KMS-11 (cell line): ENCODE measurements at regions not wholly inside any gene's neighbourhood (a gene's known extent, or its start where the extent isn't known, plus 50 kb on each side); places are given as distances from the start of the nearest gene placed in this dataset.
A peak's percentile ranks its signal among the peaks of the same experiment; 100 is the strongest.

Experiments used
- H2AFZ ChIP-seq: fragments of 200-600 bp; sonication (generic); 2 replicates; pipeline ENCODE4 v1.6.1; 2016; ENCODE audit warnings: antibody characterized with exemption, mixed run types, low read depth
- H3K27ac ChIP-seq: fragments of 200-600 bp; sonication (generic); 2 replicates; pipeline ENCODE4 v1.6.1; 2016; ENCODE audit warnings: mild to moderate bottlenecking, mixed run types
- H3K27me3 ChIP-seq: fragments of 200-600 bp; sonication (generic); 2 replicates; pipeline ENCODE4 v1.6.1; 2017; ENCODE audit warnings: mild to moderate bottlenecking, low read depth, mixed run types, moderate library complexity; ENCODE audit not compliant: insufficient read depth
- H3K36me3 ChIP-seq: fragments of 200-600 bp; sonication (generic); 2 replicates; pipeline ENCODE4 v1.6.1; 2017; ENCODE audit warnings: mild to moderate bottlenecking, mixed run types; ENCODE audit not compliant: insufficient read depth
- H3K4me1 ChIP-seq: fragments of 200-600 bp; sonication (generic); 2 replicates; pipeline ENCODE4 v1.6.1; 2016; ENCODE audit warnings: mild to moderate bottlenecking, low read depth, mixed run types; ENCODE audit not compliant: poor library complexity, severe bottlenecking
- H3K4me2 ChIP-seq: fragments of 200-600 bp; sonication (generic); 2 replicates; pipeline ENCODE4 v1.7.0; 2016; ENCODE audit warnings: mild to moderate bottlenecking, mixed run types
- H3K4me3 ChIP-seq: fragments of 200-600 bp; sonication (generic); IDR thresholded peaks from 2 replicates; pipeline ENCODE4 v1.6.1; 2017; ENCODE audit warnings: low read depth, low read length, mixed read lengths; ENCODE audit not compliant: insufficient read depth
- H3K79me2 ChIP-seq: fragments of 200-600 bp; sonication (generic); 2 replicates; pipeline ENCODE4 v1.6.1; 2016; ENCODE audit warnings: low read depth, mixed run types; ENCODE audit not compliant: insufficient read depth
- H3K9ac ChIP-seq: fragments of 200-600 bp; sonication (generic); 2 replicates; pipeline ENCODE4 v1.6.1; 2016; ENCODE audit warnings: mild to moderate bottlenecking, mixed run types
- H4K20me1 ChIP-seq: fragments of 200-600 bp; sonication (generic); 2 replicates; pipeline ENCODE4 v1.6.1; 2016; ENCODE audit warnings: mild to moderate bottlenecking, mixed run types; ENCODE audit not compliant: insufficient read depth
- TF ChIP-seq, protein P1 (sequence below): fragments of 200-600 bp; sonication (generic); conservative IDR thresholded peaks from 2 replicates; pipeline ENCODE4 v1.6.1; 2017; ENCODE audit warnings: low read depth, mild to moderate bottlenecking, antibody characterized with exemption, low read length, moderate library complexity, mixed read lengths

DNA sequence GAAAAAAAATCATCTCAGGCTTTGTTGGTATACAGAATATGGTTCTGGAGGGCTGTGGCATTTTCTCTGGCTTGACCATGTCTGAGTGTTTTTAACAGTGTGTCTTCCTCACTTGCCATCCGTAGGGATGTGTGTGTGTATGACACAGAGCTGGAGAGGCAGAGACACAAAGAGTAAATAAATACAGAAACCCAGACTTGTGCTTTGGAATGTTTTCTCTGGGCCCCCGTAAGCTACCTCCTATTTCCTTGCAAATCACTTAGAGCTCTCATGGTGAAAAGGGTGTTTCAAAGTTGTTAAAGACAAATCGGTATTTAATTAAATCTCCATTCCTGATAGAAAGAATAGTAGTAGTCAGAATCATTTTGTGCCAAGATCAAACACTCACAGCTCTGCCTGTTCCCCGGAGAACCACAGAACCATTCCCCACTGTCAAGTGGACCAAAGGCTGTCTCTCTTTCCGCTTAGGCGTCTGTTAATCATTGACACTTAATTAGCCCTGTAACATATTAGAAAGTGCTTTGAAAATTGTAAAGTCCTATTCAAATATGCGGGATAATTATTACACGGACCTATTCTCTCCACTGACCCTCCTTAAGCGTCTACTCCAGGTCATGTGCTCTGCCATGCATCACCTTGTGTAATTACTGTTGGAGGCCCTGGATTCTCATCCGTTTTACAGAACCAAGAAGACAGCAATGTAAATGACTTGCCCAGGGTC lies 313.6 kb upstream of the TLE3 start:
- Histone ChIP-seq H3K4me1 (peaks cover 24% of the 10 kb centered on the region), H2AFZ (no peak overlapping the region), H3K36me3 (no peaks in the 10 kb centered on the region), H3K27me3 (no peaks in the 10 kb centered on the region), H3K4me3 (no peak overlapping the region), H3K9ac (no peak overlapping the region), H3K79me2 (no peaks in the 10 kb centered on the region), H3K27ac (no peak overlapping the region), H4K20me1 (no peaks in the 10 kb centered on the region), H3K4me2 (no peak overlapping the region)
- TF ChIP-seq, protein P1, sequence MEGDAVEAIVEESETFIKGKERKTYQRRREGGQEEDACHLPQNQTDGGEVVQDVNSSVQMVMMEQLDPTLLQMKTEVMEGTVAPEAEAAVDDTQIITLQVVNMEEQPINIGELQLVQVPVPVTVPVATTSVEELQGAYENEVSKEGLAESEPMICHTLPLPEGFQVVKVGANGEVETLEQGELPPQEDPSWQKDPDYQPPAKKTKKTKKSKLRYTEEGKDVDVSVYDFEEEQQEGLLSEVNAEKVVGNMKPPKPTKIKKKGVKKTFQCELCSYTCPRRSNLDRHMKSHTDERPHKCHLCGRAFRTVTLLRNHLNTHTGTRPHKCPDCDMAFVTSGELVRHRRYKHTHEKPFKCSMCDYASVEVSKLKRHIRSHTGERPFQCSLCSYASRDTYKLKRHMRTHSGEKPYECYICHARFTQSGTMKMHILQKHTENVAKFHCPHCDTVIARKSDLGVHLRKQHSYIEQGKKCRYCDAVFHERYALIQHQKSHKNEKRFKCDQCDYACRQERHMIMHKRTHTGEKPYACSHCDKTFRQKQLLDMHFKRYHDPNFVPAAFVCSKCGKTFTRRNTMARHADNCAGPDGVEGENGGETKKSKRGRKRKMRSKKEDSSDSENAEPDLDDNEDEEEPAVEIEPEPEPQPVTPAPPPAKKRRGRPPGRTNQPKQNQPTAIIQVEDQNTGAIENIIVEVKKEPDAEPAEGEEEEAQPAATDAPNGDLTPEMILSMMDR: no peak

DNA sequence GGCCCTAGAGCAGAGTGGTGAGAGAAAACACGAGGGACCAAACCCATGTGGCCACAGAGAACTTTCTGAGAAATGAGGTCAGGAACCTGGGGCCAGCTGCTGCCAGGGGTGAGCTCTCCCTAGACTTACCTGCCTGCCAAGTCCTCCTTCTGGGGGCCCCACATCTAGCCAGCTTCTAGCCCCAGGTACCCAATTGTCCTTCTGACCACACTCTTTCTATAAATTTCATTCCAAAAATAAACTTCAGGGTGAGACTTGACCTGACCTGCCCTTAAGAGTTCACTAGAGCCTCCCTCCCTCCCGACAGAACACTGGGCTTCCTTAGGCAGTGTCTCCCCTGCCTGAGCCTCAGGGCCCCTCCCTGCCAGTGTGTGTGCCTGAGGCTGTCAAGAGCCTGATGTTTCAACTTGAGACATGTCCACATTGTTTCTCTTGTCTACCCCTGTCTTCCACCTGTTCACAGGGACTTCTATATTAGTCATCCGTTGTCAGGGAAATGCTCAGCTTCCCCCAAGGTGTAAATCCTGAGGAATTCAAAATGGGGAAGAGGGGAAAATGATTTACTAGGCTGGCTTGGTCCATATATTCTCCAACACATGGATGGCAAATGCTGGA lies 312.8 kb upstream of the TLE3 start:
- no peaks in the 10 kb centered on the region for H4K20me1 ChIP-seq
- peak overlapping the region; percentile 20; the same call in 1 of the 2 replicates for H2AFZ ChIP-seq
- no peaks in the 10 kb centered on the region for H3K36me3 ChIP-seq
- H3K27ac ChIP-seq: no peak overlapping the region
- H3K9ac ChIP-seq: no peak overlapping the region
- no peaks in the 10 kb centered on the region for H3K27me3 ChIP-seq
- H3K4me3 ChIP-seq: no peak overlapping the region
- TF ChIP-seq, protein P1: no peak
- H3K4me2 ChIP-seq: peak overlapping the region; percentile 18; the same call in 1 of the 2 replicates
- no peaks in the 10 kb centered on the region for H3K79me2 ChIP-seq
- H3K4me1 ChIP-seq: peaks cover 24% of the 10 kb centered on the region

DNA sequence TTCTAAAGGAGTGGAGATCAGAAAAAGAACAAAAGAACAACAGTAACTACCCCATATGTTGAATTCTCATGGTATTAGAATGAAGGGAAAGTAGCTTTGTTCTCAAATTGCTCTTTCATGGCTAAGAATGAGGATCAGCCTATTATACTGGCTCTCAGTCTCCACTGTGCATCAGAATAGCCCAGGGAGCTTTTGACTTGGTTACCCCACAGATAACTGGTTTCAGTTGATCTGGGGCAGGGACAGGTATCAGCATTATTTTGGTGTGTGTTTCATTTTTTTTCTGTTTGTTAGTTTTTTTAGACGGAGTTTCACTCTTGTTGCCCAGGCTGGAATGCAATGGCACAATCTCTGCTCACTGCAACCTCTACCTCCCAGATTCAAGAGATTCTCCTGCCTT lies 311.7 kb upstream of the TLE3 start:
- Histone ChIP-seq H3K27me3 (no peaks in the 10 kb centered on the region), H2AFZ (no peak overlapping the region), H4K20me1 (no peaks in the 10 kb centered on the region), H3K4me1 (peaks cover 24% of the 10 kb centered on the region), H3K4me2 (peak overlapping the region; percentile 2; the same call in 1 of the 2 replicates), H3K36me3 (no peaks in the 10 kb centered on the region), H3K9ac (no peak overlapping the region), H3K79me2 (no peaks in the 10 kb centered on the region), H3K4me3 (no peak overlapping the region), H3K27ac (no peak overlapping the region)
- TF ChIP-seq, protein P1: no peak

DNA sequence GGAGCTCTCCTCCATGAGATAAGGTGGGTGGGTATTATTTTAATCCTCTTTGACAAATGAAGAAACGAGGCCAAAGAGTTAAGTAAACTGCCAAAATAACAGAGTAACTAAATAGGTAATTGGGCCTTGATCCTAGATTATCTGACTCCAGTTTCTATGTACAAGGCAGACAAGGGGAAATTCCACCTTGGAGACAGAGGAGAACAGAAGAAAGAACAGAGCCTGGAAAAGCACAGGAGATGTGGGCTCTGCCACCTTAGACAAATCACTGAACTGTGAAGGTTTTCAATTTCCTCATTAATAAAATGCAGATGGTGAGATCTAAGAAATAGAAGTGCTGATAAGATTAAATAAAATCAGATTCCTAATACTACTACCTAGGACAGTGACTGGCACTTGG lies 310.2 kb upstream of the TLE3 start:
- H3K9ac ChIP-seq: no peak overlapping the region
- H4K20me1 ChIP-seq: no peaks in the 10 kb centered on the region
- peaks cover 24% of the 10 kb centered on the region for H3K4me1 ChIP-seq
- no peak overlapping the region for H3K4me3 ChIP-seq
- H3K79me2 ChIP-seq: no peaks in the 10 kb centered on the region
- TF ChIP-seq, protein P1: no peak
- no peak overlapping the region for H3K27ac ChIP-seq
- no peak overlapping the region for H2AFZ ChIP-seq
- H3K27me3 ChIP-seq: no peaks in the 10 kb centered on the region
- H3K36me3 ChIP-seq: no peaks in the 10 kb centered on the region
- no peak overlapping the region for H3K4me2 ChIP-seq
